Endothelial cell (in vitro differentiated cells): ENCODE measurements at regions not wholly inside any gene's neighbourhood (a gene's known extent, or its start where the extent isn't known, plus 50 kb on each side); places are given as distances from the start of the nearest gene placed in this dataset.

ENCODE experiments used
- DNase-seq: peaks from one replicate; pipeline ENCODE4 v3.0.0; 2021; ENCODE audit warnings: low spot score
- H3K27ac Mint-ChIP-seq: one replicate; pipeline ENCODE4 v1.8.0; 2021; ENCODE audit warnings: mixed read lengths, inconsistent platforms; ENCODE audit not compliant: unreplicated experiment
- H3K27me3 Mint-ChIP-seq: one replicate; pipeline ENCODE4 v1.8.0; 2021; ENCODE audit warnings: mild to moderate bottlenecking, moderate library complexity, mixed read lengths, inconsistent platforms; ENCODE audit not compliant: unreplicated experiment
- H3K36me3 Mint-ChIP-seq: one replicate; pipeline ENCODE4 v1.8.0; 2021; ENCODE audit warnings: mild to moderate bottlenecking, low read depth, mixed read lengths, inconsistent platforms; ENCODE audit not compliant: unreplicated experiment
- H3K4me1 Mint-ChIP-seq: one replicate; pipeline ENCODE4 v1.8.0; 2021; ENCODE audit warnings: mild to moderate bottlenecking, mixed read lengths, inconsistent platforms; ENCODE audit not compliant: unreplicated experiment
- H3K4me3 Mint-ChIP-seq: one replicate; pipeline ENCODE4 v1.8.0; 2021; ENCODE audit warnings: mild to moderate bottlenecking, mixed read lengths, inconsistent platforms; ENCODE audit not compliant: unreplicated experiment
- H3K9me3 Mint-ChIP-seq: one replicate; pipeline ENCODE4 v1.8.0; 2021; ENCODE audit warnings: mixed read lengths, inconsistent platforms; ENCODE audit not compliant: unreplicated experiment
- CTCF ChIP-seq: fragments of 200-600 bp; sonication (generic); IDR thresholded peaks from one replicate; pipeline ENCODE4 v1.5.0; 2021; ENCODE audit warnings: antibody characterized with exemption; ENCODE audit not compliant: unreplicated experiment

GRCh38 chrX:79270401-79270800 lies 96.7 kb downstream of the ITM2A start:
- peak; percentile 43 for DNase-seq

GRCh38 chrX:79268788-79269187 lies 98.3 kb downstream of the ITM2A start:
- H3K9me3 Mint-ChIP-seq = no peaks in the 10 kb centered on the region
- DNase-seq = no peak
- H3K4me1 Mint-ChIP-seq = no peaks in the 10 kb centered on the region
- no peaks in the 10 kb centered on the region for H3K36me3 Mint-ChIP-seq
- no peak overlapping the region for H3K27ac Mint-ChIP-seq
- TF ChIP-seq CTCF = no peak
- no peak overlapping the region for H3K4me3 Mint-ChIP-seq
- H3K27me3 Mint-ChIP-seq = no peaks in the 10 kb centered on the region

More at GRCh38 chrX:79270401-79270800, 96.7 kb downstream of the ITM2A start:
- H3K27ac Mint-ChIP-seq = no peak overlapping the region
- TF ChIP-seq CTCF = no peak
- no peaks in the 10 kb centered on the region for H3K36me3 Mint-ChIP-seq
- H3K9me3 Mint-ChIP-seq = no peaks in the 10 kb centered on the region
- no peaks in the 10 kb centered on the region for H3K4me1 Mint-ChIP-seq
- no peaks in the 10 kb centered on the region for H3K27me3 Mint-ChIP-seq
- H3K4me3 Mint-ChIP-seq = no peak overlapping the region

- DNase-seq = no peak
- Mint-ChIP-seq H3K27ac (no peak overlapping the region), H3K36me3 (no peaks in the 10 kb centered on the region), H3K4me3 (no peak overlapping the region), H3K9me3 (no peaks in the 10 kb centered on the region), H3K4me1 (no peaks in the 10 kb centered on the region), H3K27me3 (no peaks in the 10 kb centered on the region)
- no peak for TF ChIP-seq CTCF
Observed at GRCh38 chrX:79266702-79267101, 100.4 kb downstream of the ITM2A start.

- Mint-ChIP-seq H3K27ac (no peak overlapping the region), H3K27me3 (no peaks in the 10 kb centered on the region), H3K4me1 (no peaks in the 10 kb centered on the region), H3K4me3 (no peak overlapping the region), H3K9me3 (no peaks in the 10 kb centered on the region), H3K36me3 (no peaks in the 10 kb centered on the region)
- TF ChIP-seq CTCF = no peak
- no peak for DNase-seq
Observed at GRCh38 chrX:79263550-79263949, 103.6 kb downstream of the ITM2A start.

- Mint-ChIP-seq H3K36me3 (no peaks in the 10 kb centered on the region), H3K27ac (no peak overlapping the region), H3K4me1 (no peaks in the 10 kb centered on the region), H3K4me3 (no peak overlapping the region), H3K27me3 (no peaks in the 10 kb centered on the region), H3K9me3 (no peaks in the 10 kb centered on the region)
- TF ChIP-seq CTCF = no peak
- no peak for DNase-seq
Observed at GRCh38 chrX:79259073-79259689, 108.0 kb downstream of the ITM2A start.
